ENCODE measurements at regions not wholly inside any gene's neighbourhood (a gene's known extent, or its start where the extent isn't known, plus 50 kb on each side); places are given as distances from the start of the nearest gene placed in this dataset.

DNA sequence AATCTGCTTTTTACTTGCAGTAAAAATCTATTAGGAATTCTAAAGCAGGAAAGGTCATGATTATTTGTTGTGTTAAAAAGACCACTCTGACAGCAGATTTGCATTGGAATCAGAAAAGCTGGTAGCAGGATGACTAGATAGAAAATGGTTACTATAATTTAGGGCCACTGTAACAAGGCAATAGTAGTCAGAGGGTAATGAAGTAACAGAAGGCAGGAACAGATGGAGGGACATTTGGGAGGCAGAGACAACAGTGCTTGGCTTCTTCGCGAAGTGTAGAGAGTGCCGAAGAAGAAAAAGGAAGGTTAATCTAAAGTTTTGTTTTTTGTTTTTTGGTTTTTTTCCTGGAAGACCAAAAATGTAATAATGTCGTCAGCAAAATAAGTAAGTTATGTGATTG, 129.8 kb upstream of the SLC5A12 start:
- TF ChIP-seq CTCF (IDR thresholded peaks at IDR 0.05) (no peak), TCF7L2 (IDR thresholded peaks at IDR 0.05; ENCODE audit: low read depth, low read length) (no peak)

All from Panc1 (cell line).